B cell (primary cell): ENCODE measurements at regions not wholly inside any gene's neighbourhood (a gene's known extent, or its start where the extent isn't known, plus 50 kb on each side); places are given as distances from the start of the nearest gene placed in this dataset.
"Not testable (repeated sequence)": the region's sequence is repeated elsewhere in the genome, so short reads cannot be mapped to it uniquely, and the experiment has no call there.

ENCODE experiments used
- ATAC-seq: fragments of 200-7000 bp; cut with Tn5 transposase; one replicate; pipeline ENCODE4 v1.10.0; 2021; ENCODE audit warnings: low read depth, mild to moderate bottlenecking, moderate number of reproducible peaks, moderate library complexity
- CTCF ChIA-PET: fragments of 350-600 bp; sonication (Branson Sonifier 250); formaldehyde crosslinking; loops from one replicate; lab custom pipeline; 2021; ENCODE audit warnings: antibody characterized with exemption, inconsistent platforms; lab: Charles Lee
- POLR2A ChIA-PET: fragments of 350-600 bp; sonication (Branson Sonifier 250); formaldehyde crosslinking; loops from one replicate; lab custom pipeline; 2021; ENCODE audit warnings: antibody characterized with exemption; lab: Charles Lee
- DNase-seq: peaks from one replicate; pipeline ENCODE4 v3.0.0; 2013
- H2AFZ ChIP-seq: 2 replicates; pipeline ENCODE4 v1.6.1; 2012; ENCODE audit warnings: mild to moderate bottlenecking, low read depth, low read length; ENCODE audit not compliant: insufficient read depth, poor library complexity, severe bottlenecking
- H3K27ac ChIP-seq, 2 donors: 1 replicate in 1 of 2; 2 replicates in 1 of 2; pipeline ENCODE4 v1.5.1; 2012 to 2013; ENCODE audit warnings: low read length in 2 of 2, mild to moderate bottlenecking in 2 of 2, moderate library complexity in 1 of 2
- H3K27me3 ChIP-seq, 4 experiments: fragments of 200-600 bp in 1 of 4; sonication (generic) in 1 of 4; replicated peaks in 1 of 4; 1 replicate in 2 of 4; 2 replicates in 2 of 4; pipeline versions ENCODE4 v1.6.1 to v1.7.0; 2013 to 2016; ENCODE audit warnings: low read length in 3 of 4, mild to moderate bottlenecking in 2 of 4, mixed read lengths in 1 of 4, moderate library complexity in 1 of 4; ENCODE audit not compliant: insufficient read depth in 4 of 4, control insufficient read depth in 3 of 4; ENCODE audit errors: control extremely low read depth in 1 of 4
- H3K36me3 ChIP-seq, 2 experiments: replicated peaks in 1 of 2; 1 replicate in 1 of 2; 2 replicates in 1 of 2; pipeline versions ENCODE4 v1.6.1 to v1.7.1; 2013; ENCODE audit warnings: low read length in 1 of 2; ENCODE audit not compliant: insufficient read depth in 2 of 2, control insufficient read depth in 1 of 2; ENCODE audit errors: control extremely low read depth in 1 of 2, extremely low read depth in 1 of 2
- H3K4me1 ChIP-seq, 2 donors: fragments of 200-600 bp in 1 of 2; sonication (generic) in 1 of 2; 1 replicate in 1 of 2; 2 replicates in 1 of 2; pipeline versions ENCODE4 v1.5.1 to v1.6.1; 2013 to 2017; ENCODE audit warnings: low read length in 2 of 2; ENCODE audit not compliant: control insufficient read depth in 2 of 2, insufficient read depth in 2 of 2
- H3K4me2 ChIP-seq: replicated peaks from 2 replicates; pipeline ENCODE3; 2012; ENCODE audit warnings: mild to moderate bottlenecking, low read depth, low read length; ENCODE audit not compliant: poor library complexity, severe bottlenecking
- H3K4me3 ChIP-seq, 5 experiments: fragments of 200-600 bp in 1 of 5; sonication (generic) in 1 of 5; 1 replicate in 3 of 5; 2 replicates in 2 of 5; pipeline versions ENCODE4 v1.5.1 to v1.7.0; 2011 to 2016; ENCODE audit warnings: low read length in 4 of 5, mild to moderate bottlenecking in 4 of 5, low read depth in 2 of 5, control low read depth in 1 of 5, moderate library complexity in 1 of 5; ENCODE audit not compliant: insufficient read depth in 1 of 5; ENCODE audit errors: control extremely low read depth in 1 of 5, extremely low read depth in 1 of 5
- H3K79me2 ChIP-seq: fragments of 200-600 bp; sonication (generic); one replicate; pipeline ENCODE4 v1.6.0; 2016; ENCODE audit warnings: low read length; ENCODE audit not compliant: control insufficient read depth, insufficient read depth
- H3K9ac ChIP-seq: fragments of 200-600 bp; sonication (generic); 2 replicates; pipeline ENCODE4 v1.6.1; 2017; ENCODE audit warnings: mild to moderate bottlenecking, low read length, moderate library complexity
- H3K9me3 ChIP-seq, 3 donors: one replicate each; pipeline versions ENCODE4 v1.6.1 to v1.7.1; 2013; ENCODE audit warnings: low read length in 2 of 3; ENCODE audit not compliant: control insufficient read depth in 2 of 3, insufficient read depth in 1 of 3; ENCODE audit errors: control extremely low read depth in 1 of 3
- H4K20me1 ChIP-seq: 2 replicates; pipeline ENCODE4 v1.6.0; 2012; ENCODE audit warnings: mild to moderate bottlenecking, low read length; ENCODE audit not compliant: insufficient read depth, control insufficient read depth, poor library complexity, severe bottlenecking
- H3K27ac Mint-ChIP-seq: one replicate; pipeline ENCODE4 v1.8.0; 2021; ENCODE audit warnings: mixed read lengths
- H3K27me3 Mint-ChIP-seq: one replicate; pipeline ENCODE4 v1.8.0; 2021; ENCODE audit warnings: mixed read lengths
- H3K4me1 Mint-ChIP-seq: one replicate; pipeline ENCODE4 v1.8.0; 2021; ENCODE audit warnings: mixed read lengths
- H3K4me3 Mint-ChIP-seq: one replicate; pipeline ENCODE4 v1.8.0; 2021; ENCODE audit warnings: mixed read lengths
- H3K9me3 Mint-ChIP-seq: one replicate; pipeline ENCODE4 v1.8.0; 2022; ENCODE audit warnings: mixed read lengths; ENCODE audit not compliant: insufficient read depth
- EZH2 ChIP-seq: IDR thresholded peaks from 2 replicates; pipeline ENCODE4 v1.6.1; 2012; ENCODE audit warnings: borderline replicate concordance, low read depth, mild to moderate bottlenecking, moderate library complexity, low read length; ENCODE audit not compliant: insufficient read depth, poor library complexity, severe bottlenecking
- WGBS: methylation state at CpG from one replicate; pipeline ENCODE4 v1.1.5; 2013; ENCODE audit warnings: missing lambda C conversion rate; ENCODE audit not compliant: insufficient coverage; 5-methylcytosine and 5-hydroxymethylcytosine counted together
- intact Hi-C: fragments of 100-400 bp; cut with micrococcal nuclease; formaldehyde crosslinking; loops from one replicate; pipeline ENCODE4 v1.10.0; 2022
- TF ChIP-seq, protein P1 (sequence below): fragments of 200-600 bp; IDR thresholded peaks from one replicate; pipeline ENCODE4 v1.8.0; 2022; ENCODE audit warnings: antibody characterized with exemption, mild to moderate bottlenecking

DNA sequence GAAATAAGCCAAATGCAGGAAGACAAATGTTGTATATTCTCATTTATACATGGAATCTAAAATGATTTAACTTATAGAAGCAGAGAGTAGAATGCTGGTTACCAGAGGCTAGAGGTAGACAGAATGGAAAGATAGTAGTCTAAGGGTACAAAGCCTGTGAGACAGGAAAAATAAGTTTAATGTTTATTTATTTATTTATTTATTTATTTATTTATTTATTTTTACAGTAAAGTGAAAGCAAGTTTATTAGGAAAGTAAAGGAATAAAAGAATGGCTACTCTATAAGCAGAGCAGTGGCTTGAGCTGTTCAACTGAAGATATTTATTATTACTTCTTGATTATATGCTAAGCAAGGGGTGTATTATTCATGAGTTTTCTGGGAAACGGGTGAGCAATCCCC lies 203.2 kb downstream of the LAS1L start:
- ChIA-PET CTCF (no interaction called here), POLR2A (no interaction called here)
- Mint-ChIP-seq H3K27me3 (no peaks in the 10 kb centered on the region), H3K4me1 (no peaks in the 10 kb centered on the region), H3K4me3 (no peak overlapping the region), H3K27ac (no peak overlapping the region), H3K9me3 (no peaks in the 10 kb centered on the region)
- H3K9ac ChIP-seq, result no peak overlapping the region
- intact Hi-C loops, result no loop called here
- H2AFZ ChIP-seq, result no peak overlapping the region
- H3K4me3 ChIP-seq, result no peak overlapping the region
- no peaks in the 10 kb centered on the region for H3K79me2 ChIP-seq
- no peaks in the 10 kb centered on the region for H3K4me1 ChIP-seq
- no peak overlapping the region for H3K4me2 ChIP-seq
- peaks cover 0 to 9% (median 3%) of the 10 kb centered on the region in 3 donors for H3K9me3 ChIP-seq
- no peaks in the 10 kb centered on the region for H3K27me3 ChIP-seq
- DNase-seq (no peak), ATAC-seq (no peak)
- WGBS, result no CpG with 5 or more reads among the region's 1 CpG
- no peak overlapping the region for H3K27ac ChIP-seq
- no peaks in the 10 kb centered on the region for H3K36me3 ChIP-seq
- H4K20me1 ChIP-seq, result no peaks in the 10 kb centered on the region
- TF ChIP-seq, protein P1, sequence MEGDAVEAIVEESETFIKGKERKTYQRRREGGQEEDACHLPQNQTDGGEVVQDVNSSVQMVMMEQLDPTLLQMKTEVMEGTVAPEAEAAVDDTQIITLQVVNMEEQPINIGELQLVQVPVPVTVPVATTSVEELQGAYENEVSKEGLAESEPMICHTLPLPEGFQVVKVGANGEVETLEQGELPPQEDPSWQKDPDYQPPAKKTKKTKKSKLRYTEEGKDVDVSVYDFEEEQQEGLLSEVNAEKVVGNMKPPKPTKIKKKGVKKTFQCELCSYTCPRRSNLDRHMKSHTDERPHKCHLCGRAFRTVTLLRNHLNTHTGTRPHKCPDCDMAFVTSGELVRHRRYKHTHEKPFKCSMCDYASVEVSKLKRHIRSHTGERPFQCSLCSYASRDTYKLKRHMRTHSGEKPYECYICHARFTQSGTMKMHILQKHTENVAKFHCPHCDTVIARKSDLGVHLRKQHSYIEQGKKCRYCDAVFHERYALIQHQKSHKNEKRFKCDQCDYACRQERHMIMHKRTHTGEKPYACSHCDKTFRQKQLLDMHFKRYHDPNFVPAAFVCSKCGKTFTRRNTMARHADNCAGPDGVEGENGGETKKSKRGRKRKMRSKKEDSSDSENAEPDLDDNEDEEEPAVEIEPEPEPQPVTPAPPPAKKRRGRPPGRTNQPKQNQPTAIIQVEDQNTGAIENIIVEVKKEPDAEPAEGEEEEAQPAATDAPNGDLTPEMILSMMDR, result no peak
- TF ChIP-seq EZH2, result no peak

DNA sequence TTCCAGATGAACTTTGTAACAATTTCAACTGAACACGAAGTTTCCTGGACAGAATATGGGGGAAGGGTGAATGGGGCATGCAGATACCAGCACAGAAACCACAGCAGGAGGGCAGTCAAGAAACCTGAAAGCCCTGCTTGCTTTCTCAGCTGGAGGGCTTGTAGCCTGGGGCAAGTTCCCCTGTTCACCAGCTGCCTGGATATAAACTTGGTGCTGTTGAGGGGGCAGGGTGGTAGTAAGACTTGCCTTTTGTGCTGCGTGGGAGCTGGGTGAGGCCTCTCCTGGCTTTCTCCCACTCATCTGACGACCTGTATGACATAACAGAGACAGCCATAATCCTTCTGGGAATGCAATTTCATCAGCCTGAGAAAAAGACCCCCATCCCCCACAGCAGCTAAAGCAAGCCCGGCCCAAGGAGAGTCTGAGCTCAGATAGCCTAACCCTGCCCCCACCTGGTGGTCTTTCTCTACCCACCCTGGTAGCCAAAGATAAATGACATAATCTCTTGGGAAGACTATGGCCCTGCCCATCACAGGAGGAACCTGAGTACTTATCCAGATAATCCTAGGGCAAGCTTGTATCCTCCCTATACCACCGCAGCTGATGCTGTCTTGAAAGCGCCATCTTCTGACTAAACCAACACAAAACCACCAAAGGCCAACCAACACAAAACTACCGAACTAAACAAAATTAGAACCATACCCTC lies 234.3 kb downstream of the LAS1L start:
- no peak overlapping the region for H2AFZ ChIP-seq
- H4K20me1 ChIP-seq, result no peaks in the 10 kb centered on the region
- no peak overlapping the region for H3K9ac ChIP-seq
- 62% methylated on average over 2 of the region's 7 CpGs for WGBS
- H3K27me3 ChIP-seq, result no peaks in the 10 kb centered on the region
- Mint-ChIP-seq H3K27ac (no peak overlapping the region), H3K27me3 (no peaks in the 10 kb centered on the region), H3K4me1 (no peaks in the 10 kb centered on the region), H3K4me3 (no peak overlapping the region), H3K9me3 (peaks cover 6% of the 10 kb centered on the region)
- H3K27ac ChIP-seq, result no peak overlapping the region
- POLR2A ChIA-PET, result no interaction called here
- intact Hi-C loops, result no loop called here
- TF ChIP-seq EZH2, result no peak
- TF ChIP-seq, protein P1, result no peak
- CTCF ChIA-PET, result no interaction called here
- ATAC-seq (no peak), DNase-seq (no peak)
- no peaks in the 10 kb centered on the region for H3K79me2 ChIP-seq
- H3K4me3 ChIP-seq, result no peak overlapping the region
- no peaks in the 10 kb centered on the region for H3K36me3 ChIP-seq
- H3K9me3 ChIP-seq, result peaks cover 0 to 15% (median 14%) of the 10 kb centered on the region in 3 donors
- H3K4me1 ChIP-seq, result no peaks in the 10 kb centered on the region
- no peak overlapping the region for H3K4me2 ChIP-seq

DNA sequence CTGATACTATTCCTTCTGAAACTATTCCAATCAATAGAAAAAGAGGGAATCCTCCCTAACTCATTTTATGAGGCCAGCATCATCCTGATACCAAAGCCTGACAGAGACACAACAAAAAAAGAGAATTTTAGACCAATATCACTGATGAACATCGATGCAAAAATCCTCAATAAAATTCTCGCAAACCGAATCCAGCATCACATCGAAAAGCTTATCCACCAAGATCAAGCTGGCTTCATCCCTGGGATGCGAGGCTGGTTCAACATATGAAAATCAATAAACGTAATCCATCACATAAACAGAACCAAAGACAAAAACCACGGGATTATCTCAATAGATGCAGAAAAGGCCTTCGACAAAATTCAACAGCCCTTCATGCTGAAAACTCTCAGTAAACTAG lies 251.7 kb downstream of the LAS1L start:
- intact Hi-C loops, DNase-seq, H3K27ac ChIP-seq, H3K9me3 Mint-ChIP-seq, H3K9ac ChIP-seq, H3K4me3 Mint-ChIP-seq, H3K4me1 Mint-ChIP-seq, H3K4me3 ChIP-seq, H3K27ac Mint-ChIP-seq, POLR2A ChIA-PET, H3K36me3 ChIP-seq, CTCF ChIA-PET, H3K79me2 ChIP-seq, H3K4me1 ChIP-seq, H3K4me2 ChIP-seq, H3K27me3 ChIP-seq, H2AFZ ChIP-seq, ATAC-seq, H4K20me1 ChIP-seq, H3K27me3 Mint-ChIP-seq: not testable (repeated sequence)
- peaks cover 2 to 19% (median 18%) of the 10 kb centered on the region in 3 donors for H3K9me3 ChIP-seq
- 96% methylated on average over 4 of the region's 8 CpGs for WGBS
